HT1080 (cell line): ENCODE measurements at regions not wholly inside any gene's neighbourhood (a gene's known extent, or its start where the extent isn't known, plus 50 kb on each side); places are given as distances from the start of the nearest gene placed in this dataset.
"Not testable (repeated sequence)": the region's sequence is repeated elsewhere in the genome, so short reads cannot be mapped to it uniquely, and the experiment has no call there.

Source experiments
- DNase-seq: peaks from one replicate; pipeline ENCODE4 v3.0.0-alpha.2; 2015; ENCODE audit warnings: low read depth

DNA sequence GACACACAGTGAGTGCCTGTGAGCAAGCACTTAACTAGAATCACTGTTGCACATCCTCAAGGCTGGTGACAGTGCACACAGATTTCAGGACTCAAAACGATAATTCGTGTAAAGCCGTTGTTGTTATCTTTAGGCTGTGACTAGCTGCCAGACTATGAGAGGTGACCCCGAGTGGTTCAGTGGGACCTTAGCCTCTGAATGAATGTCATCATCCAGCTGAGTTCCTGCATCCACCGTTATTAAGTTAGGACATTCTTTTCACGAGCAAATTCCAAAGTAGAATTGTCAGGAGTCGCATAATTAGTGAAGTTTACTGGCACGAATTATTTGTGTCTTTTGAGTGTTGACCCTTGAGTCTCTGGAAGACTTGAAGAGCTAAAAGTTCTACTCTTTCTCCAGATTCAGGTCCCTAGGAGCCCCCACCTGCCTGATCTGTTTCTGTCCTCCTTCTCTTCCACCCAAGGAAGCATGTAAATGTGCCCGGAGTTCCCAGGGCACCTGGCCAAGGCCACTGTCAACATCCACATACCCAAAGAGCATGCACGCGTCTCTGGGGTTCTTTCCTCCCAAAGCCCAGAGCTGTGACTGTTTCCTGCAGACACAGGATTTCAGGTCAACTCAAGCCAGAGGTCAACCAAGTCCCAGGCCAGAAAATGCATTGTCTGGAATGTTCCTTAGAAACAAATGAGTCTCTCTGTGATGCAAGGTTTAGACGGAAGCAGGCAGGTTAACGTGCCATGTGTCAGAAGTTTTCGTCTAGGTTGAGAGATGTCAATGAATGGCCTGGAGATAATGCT, 207.2 kb downstream of the TOMM20 start:
- DNase-seq: no peak

GRCh38 chr1:234920843-234921140, 207.8 kb downstream of the TOMM20 start:
- no peak for DNase-seq

DNA sequence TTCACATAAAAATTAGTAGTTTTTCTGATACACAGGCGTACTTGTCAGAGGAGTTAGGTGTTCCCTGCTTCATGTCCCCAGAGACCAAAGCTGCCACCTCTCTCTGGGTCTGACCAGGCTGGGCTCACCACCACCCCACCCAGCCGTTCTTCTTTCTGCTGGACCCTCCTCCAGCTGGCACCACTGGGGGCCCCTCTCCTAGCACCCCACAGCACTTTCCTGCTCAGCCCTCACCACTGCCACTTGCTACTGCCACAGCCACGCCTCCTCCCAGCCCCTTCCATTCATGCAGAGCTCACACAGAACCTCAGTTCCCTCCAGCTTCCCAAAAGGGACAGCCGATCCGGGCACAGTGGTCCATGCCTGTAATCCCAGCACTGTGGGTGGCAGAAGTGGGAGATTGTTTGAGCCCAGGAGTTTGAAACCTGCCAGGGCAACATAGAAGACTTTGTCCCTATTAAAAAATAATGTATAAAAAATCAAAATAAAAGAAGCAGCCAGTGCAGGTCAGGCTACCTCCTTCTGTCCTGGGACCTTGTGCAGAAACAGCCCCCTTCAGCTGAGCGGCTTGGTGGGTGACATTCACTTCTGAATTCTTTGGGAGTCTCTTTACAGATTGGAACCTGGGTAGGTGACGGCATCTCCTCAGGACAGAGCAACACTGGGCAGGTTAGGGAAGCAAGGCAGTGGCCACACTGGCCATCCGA, 208.3 kb downstream of the TOMM20 start:
- DNase-seq: no peak

GRCh38 chr1:234918961-234919761, 209.5 kb downstream of the TOMM20 start:
- DNase-seq: no peak

GRCh38 chr1:234918181-234918841, 210.3 kb downstream of the TOMM20 start:
- no peak for DNase-seq

DNA sequence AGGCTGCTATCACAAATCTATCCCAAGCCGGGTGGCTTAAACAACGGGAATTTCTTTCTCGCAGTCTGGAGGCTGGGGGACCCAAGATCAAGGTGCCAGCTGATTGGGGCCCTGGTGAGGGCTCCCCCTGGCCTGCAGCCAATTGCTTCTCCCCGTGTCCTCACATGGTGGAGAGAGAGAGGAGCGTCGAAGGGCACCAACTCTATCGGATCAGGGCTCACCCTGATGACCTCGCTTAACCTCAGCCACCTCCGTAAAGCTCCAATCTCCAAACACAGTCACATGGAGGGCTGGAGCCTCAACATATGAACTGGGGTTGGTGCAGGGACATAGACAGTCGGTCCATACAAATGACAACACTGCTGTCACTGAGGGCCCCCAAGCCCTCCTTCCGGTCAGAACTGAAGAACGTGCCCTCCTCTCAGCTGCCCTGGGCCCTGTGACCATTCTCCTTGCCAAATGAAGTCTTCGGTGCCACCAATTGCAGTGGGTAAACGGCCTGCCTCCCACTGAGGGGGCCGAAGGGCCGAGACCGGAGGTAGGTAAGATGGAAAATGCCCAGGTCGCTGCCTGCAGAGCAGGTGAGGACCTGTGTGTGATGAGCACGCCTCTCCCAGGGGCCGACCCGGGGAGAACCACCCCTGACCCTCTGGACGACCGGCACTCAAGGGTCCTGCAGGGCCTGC, 211.0 kb downstream of the TOMM20 start:
- DNase-seq: no peak

DNA sequence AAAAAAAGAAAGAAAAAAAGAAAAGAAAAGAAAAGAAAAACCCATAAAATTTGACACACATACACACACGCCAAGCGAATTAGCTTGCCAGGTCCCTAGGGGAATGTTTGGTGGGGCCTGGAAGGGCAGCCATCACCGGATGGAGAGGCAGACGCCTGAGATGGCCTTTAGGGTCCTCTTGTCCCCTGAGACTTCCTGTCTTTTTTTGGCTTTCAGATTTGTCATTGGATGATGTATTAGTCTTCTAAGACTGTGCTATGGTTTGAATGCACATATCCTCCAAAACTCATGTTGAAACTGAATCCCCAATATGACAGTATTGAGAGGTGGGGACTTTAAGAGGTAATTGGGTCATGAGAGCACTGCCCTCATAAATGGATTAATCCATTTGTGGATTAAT, 211.8 kb downstream of the TOMM20 start:
- no peak for DNase-seq

DNA sequence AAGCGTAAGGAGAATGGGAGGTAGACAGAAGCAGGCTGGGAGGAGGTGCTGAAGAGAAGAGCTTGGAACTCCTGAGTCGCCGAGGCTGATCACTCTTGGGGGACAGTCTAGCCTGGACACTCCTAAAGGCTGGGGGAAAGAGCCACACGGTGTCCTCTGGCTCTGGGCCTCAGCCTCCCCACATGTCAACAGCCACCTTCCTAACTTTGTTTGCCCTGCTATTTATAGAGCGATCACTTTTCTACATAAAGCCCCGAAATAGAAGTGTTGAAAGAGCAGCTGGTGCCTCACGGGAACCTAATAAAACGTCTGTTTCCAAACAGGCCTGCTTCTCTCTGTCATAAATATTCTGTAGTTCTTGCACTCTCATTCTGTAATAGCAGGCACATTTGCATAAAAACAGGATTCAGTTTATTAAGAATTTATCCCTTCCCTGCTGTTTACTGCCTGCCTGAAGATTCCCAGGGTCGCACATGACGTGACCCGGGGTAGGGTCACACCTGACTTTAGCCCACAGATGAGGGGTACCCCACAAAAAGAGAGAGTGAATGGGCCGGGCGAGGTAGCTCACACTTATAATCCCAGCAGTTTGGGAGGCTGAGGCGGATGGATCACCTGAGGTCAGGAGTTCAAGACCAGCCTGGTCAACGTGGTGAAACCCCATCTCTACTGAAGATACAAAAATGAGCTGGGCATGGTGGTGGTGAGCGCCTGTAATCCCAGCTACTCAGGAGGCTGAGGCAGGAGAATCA, 212.5 kb downstream of the TOMM20 start:
- DNase-seq: no peak

DNA sequence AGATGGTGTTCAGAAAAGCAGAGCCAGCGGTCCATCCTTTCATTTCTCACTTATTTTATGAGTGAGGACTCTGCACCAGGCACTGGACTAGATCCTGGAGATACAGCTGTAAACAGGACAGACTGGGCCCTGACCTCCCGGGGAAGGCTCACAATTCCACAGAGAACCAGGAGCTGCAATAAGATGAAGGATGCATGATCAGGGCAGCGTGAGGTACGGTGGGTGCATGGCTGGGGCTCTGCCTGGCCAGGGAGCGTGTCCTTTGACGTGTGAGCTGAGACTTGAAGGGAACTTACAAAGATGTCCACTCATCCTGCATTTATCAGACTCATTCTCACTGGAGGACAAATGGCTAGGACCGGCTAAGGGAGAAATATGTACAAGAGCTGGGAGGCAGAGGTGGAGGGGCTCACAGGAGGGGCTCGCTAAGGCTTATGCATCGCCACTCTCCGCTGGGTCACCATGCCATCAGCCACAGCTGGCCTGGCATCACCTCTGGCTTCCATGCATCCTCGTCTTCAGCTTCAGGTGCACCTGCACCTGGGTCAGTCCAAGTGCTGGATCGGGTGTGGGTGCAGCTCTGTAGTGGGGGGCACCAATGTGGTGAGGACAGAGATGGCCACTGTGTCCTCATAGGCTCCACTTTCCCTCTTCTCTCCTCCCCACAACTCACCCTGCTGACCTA, 213.9 kb downstream of the TOMM20 start:
- DNase-seq: no peak

- DNase-seq: no peak
Measured at GRCh38 chr1:234913771-234914170, 214.9 kb downstream of the TOMM20 start.

- DNase-seq: no peak
Measured at GRCh38 chr1:234913278-234913649, 215.4 kb downstream of the TOMM20 start.

DNA sequence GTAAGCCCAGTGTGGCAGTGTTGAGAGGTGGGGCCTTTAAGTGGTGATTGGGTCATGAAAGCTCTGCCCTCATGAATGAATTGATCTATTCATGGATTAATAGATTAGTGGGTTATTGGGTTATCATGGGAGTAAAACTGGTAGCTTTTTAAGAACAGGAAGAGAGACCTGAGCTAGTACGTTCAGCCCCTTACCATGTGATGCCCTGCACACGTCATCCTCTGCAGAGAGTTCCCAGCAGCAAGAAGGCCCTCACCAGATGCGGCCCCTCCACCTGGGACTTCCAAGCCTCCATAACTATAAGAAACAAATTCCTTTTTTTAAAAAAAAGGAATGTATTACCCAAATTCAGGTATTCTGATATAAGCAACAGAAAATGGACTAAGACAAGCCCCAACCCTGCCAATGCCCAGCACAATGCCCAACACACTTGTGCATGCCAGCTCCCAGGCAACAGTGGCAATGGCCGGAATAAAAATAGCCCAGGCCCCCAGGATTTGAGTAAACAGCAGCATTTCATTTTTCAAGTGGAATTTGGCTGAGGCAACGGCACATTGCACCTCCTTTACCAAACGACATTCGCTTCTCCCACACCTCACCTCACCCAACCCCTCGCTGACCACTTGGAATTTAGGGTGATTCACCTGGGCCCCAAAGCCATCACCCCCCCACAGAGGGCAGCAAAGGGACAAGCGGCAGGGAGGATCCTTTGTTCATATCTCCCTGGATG, 215.9 kb downstream of the TOMM20 start:
- no peak for DNase-seq

- no peak for DNase-seq
Measured at GRCh38 chr1:234911787-234912186, 216.8 kb downstream of the TOMM20 start.

DNA sequence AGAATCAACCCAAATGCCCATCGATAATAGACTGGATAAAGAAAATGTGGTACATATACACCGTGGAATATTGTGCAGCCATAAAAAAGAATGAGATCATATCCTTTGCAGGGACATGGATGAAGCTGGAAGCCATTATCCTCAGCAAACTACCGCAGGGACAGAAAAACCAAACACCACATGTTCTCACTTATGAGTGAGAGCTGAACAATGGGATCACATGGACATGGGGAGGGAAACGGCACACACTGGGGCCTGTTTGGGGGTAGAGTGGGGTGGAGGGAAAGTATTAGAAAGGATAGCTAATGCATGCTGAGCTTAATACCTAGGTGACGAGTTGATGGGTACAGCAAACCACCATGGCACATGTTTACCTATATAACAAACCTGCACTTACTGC, 217.5 kb downstream of the TOMM20 start:
- not testable (repeated sequence) for DNase-seq

GRCh38 chr1:234909851-234910250, 218.8 kb downstream of the TOMM20 start:
- DNase-seq: no peak

- DNase-seq: no peak
Measured at GRCh38 chr1:234909307-234909810, 219.3 kb downstream of the TOMM20 start.

GRCh38 chr1:234908571-234908970, 220.1 kb downstream of the TOMM20 start:
- no peak for DNase-seq

- DNase-seq: no peak
Measured at GRCh38 chr1:234907940-234908405, 220.7 kb downstream of the TOMM20 start.
